Endothelial cell of umbilical vein (primary cell): ENCODE measurements at regions not wholly inside any gene's neighbourhood (a gene's known extent, or its start where the extent isn't known, plus 50 kb on each side); places are given as distances from the start of the nearest gene placed in this dataset.

Source experiments
- EZH2 ChIP-seq: IDR thresholded peaks from 2 replicates; pipeline ENCODE4 v1.6.1; 2012; ENCODE audit warnings: borderline replicate concordance, low read depth, mild to moderate bottlenecking, moderate library complexity, low read length, inconsistent platforms; ENCODE audit not compliant: severe bottlenecking
- FOS ChIP-seq: IDR thresholded peaks from 2 replicates; pipeline ENCODE4 v1.6.1; 2011; ENCODE audit warnings: mild to moderate bottlenecking, low read length, moderate library complexity, borderline replicate concordance; ENCODE audit not compliant: insufficient read depth
- POLR2A ChIP-seq: IDR thresholded peaks from 2 replicates; pipeline ENCODE4 v1.6.1; 2012; ENCODE audit warnings: low read depth, mild to moderate bottlenecking, control low read depth, low read length
- POLR2AphosphoS5 ChIP-seq: IDR thresholded peaks from 2 replicates; pipeline ENCODE4 v1.6.1; 2012; ENCODE audit warnings: low read depth, mild to moderate bottlenecking, control low read depth, low read length, moderate library complexity; ENCODE audit not compliant: insufficient read depth
- TF ChIP-seq, protein P1 (sequence below), 2 donors: IDR thresholded peaks; 1 replicate in 1 of 2; 2 replicates in 1 of 2; pipeline ENCODE4 v1.5.1; 2011; ENCODE audit warnings: low read length in 2 of 2, mild to moderate bottlenecking in 2 of 2, moderate library complexity in 2 of 2, control low read depth in 1 of 2, inconsistent platforms in 1 of 2, low read depth in 1 of 2; ENCODE audit not compliant: insufficient read depth in 1 of 2; ENCODE audit errors: extremely low read depth in 1 of 2

DNA sequence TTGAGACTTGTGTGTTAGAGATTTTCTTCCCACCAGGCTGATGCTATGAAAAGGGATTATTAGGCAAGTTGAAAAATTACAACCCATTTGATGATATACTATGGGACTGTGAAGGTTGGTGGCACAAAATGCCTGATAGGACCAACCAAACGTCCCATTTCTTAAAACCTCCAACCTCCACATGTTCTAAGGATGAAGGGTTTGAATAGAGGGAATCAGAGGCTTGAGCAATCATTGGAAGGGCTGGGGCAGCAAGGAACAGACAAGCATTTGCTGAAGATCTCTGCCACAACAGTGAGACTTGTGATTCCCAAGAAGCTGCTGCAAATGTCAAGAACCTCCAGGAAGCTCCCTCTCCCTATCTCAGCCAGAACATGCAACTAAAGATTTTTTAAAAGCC, 283.1 kb downstream of the ELAVL2 start:
- TF ChIP-seq, protein P1, sequence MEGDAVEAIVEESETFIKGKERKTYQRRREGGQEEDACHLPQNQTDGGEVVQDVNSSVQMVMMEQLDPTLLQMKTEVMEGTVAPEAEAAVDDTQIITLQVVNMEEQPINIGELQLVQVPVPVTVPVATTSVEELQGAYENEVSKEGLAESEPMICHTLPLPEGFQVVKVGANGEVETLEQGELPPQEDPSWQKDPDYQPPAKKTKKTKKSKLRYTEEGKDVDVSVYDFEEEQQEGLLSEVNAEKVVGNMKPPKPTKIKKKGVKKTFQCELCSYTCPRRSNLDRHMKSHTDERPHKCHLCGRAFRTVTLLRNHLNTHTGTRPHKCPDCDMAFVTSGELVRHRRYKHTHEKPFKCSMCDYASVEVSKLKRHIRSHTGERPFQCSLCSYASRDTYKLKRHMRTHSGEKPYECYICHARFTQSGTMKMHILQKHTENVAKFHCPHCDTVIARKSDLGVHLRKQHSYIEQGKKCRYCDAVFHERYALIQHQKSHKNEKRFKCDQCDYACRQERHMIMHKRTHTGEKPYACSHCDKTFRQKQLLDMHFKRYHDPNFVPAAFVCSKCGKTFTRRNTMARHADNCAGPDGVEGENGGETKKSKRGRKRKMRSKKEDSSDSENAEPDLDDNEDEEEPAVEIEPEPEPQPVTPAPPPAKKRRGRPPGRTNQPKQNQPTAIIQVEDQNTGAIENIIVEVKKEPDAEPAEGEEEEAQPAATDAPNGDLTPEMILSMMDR (IDR thresholded peaks at IDR 0.05; ENCODE audit: extremely low read depth in 1 of 2, insufficient read depth in 1 of 2, low read depth in 1 of 2, low read length in 2 of 2) = no peak
- TF ChIP-seq FOS (no peak), POLR2A (no peak), POLR2AphosphoS5 (no peak), EZH2 (no peak)
